ENCODE measurements at regions not wholly inside any gene's neighbourhood (a gene's known extent, or its start where the extent isn't known, plus 50 kb on each side); places are given as distances from the start of the nearest gene placed in this dataset.
"Not testable (repeated sequence)": the region's sequence is repeated elsewhere in the genome, so short reads cannot be mapped to it uniquely, and the experiment has no call there.

DNA sequence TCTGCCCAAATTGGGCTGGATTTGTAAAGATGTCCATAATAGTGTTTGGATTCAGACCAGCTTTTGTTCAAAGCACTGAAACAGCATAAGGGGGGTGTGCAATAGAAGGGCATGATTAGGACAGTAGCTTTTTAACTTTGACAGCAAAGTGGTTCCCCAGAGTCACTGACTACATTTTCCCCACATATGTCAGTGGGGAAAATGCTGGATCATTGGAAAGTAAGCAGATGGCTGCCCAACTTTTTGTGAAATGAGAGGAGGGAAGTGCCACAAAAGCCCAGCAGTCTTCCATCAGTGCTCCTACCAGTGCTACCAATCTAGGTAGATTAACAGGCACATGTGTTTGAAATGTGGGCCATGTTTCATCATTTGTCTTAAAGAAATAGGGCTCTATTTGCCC, 162.8 kb downstream of the FZD1 start:
- no peaks in the 10 kb centered on the region for H3K27me3 ChIP-seq (ENCODE audit: control insufficient read depth, insufficient read depth, low read length)
- no peaks in the 10 kb centered on the region for H3K4me1 ChIP-seq (ENCODE audit: control insufficient read depth, insufficient read depth, low read length)
- no peak overlapping the region for H3K27ac ChIP-seq (ENCODE audit: low read depth, low read length)
- H3K9ac ChIP-seq (ENCODE audit: low read length): no peak overlapping the region
- H3K4me3 ChIP-seq (ENCODE audit: low read depth, low read length): no peak overlapping the region
- no peaks in the 10 kb centered on the region for H3K9me3 ChIP-seq (ENCODE audit: control insufficient read depth, insufficient read depth, low read depth, low read length)
- H3K36me3 ChIP-seq (ENCODE audit: control insufficient read depth, insufficient read depth, low read length): no peaks in the 10 kb centered on the region

DNA sequence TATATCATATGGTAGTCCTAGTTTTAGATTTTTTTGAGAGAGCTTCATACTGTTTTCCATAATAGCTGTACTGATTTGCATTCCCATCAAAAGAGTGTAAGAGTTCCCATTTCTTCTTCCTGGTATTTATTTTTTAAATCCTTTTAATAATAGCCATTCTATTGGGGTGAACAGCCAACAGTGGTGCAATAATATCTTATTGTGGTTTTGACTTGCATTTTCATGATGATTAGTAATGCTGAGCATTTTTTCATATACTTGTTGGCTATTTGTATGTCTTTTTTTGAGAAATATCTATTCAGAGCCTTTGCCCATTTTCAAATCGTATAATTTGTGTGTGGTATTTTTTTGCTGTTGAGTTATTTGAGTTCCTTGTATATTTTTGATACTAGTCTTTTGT, 167.4 kb downstream of the FZD1 start:
- H3K27ac ChIP-seq (ENCODE audit: low read depth, low read length): no peak overlapping the region
- H3K9ac ChIP-seq (ENCODE audit: low read length): no peak overlapping the region
- no peaks in the 10 kb centered on the region for H3K27me3 ChIP-seq (ENCODE audit: control insufficient read depth, insufficient read depth, low read length)
- H3K36me3 ChIP-seq (ENCODE audit: control insufficient read depth, insufficient read depth, low read length): no peaks in the 10 kb centered on the region
- H3K9me3 ChIP-seq (ENCODE audit: control insufficient read depth, insufficient read depth, low read depth, low read length): no peaks in the 10 kb centered on the region
- no peaks in the 10 kb centered on the region for H3K4me1 ChIP-seq (ENCODE audit: control insufficient read depth, insufficient read depth, low read length)
- no peak overlapping the region for H3K4me3 ChIP-seq (ENCODE audit: low read depth, low read length)

DNA sequence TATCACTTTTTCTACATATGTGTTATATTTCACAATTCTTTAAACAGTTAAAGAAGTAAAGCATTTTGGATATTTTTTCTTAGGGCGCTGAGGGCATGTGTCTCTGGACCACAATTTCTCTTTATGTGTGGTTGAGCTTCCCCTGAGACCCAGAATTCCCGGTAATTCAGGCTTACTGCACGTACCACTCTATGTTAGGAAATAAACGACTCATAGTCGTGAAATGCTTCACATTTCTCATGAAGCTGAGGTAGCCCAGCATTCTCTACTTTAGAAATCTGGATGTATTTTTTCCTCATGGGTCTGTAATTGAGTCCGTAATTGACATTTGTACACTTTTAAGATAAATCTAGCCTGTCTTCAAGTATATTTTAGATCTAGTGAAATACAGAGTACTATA, 170.6 kb downstream of the FZD1 start:
- Histone ChIP-seq H3K9me3 (ENCODE audit: control insufficient read depth, insufficient read depth, low read depth, low read length) (no peaks in the 10 kb centered on the region), H3K4me1 (ENCODE audit: control insufficient read depth, insufficient read depth, low read length) (no peaks in the 10 kb centered on the region), H3K27me3 (ENCODE audit: control insufficient read depth, insufficient read depth, low read length) (no peaks in the 10 kb centered on the region), H3K27ac (ENCODE audit: low read depth, low read length) (no peak overlapping the region), H3K9ac (ENCODE audit: low read length) (no peak overlapping the region), H3K4me3 (ENCODE audit: low read depth, low read length) (no peak overlapping the region), H3K36me3 (ENCODE audit: control insufficient read depth, insufficient read depth, low read length) (no peaks in the 10 kb centered on the region)

DNA sequence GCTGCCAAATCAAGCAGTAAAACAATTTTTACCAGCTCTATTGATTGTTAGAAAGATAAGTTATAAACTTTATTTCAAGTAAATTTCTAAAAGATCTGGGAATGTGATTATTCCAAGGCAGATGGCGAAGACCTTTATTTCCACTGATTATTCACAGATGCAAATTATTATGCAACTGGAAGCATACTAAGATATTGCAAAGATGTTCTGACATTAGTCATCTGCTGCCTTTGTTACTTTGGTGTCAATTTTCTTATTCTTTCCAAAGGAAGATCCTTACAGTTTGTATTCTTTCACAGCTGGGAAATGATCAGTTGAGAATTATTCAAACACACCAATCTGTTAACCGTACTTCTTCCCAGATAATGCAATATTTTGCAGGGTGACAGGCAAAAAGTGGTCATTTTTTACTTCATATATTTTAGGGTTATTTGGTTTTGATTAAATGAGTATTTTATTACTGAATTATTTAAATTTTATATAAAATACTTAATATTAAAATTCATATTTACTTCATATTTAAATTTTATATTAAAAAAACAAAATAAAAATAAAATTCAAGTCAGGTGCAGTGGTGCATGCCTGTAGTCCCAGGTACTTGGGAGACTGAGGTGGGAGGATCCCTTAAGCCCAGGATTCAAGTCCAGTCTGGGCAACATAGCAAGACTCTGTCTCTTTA, 171.3 kb downstream of the FZD1 start:
- no peaks in the 10 kb centered on the region for H3K27me3 ChIP-seq (ENCODE audit: control insufficient read depth, insufficient read depth, low read length)
- H3K9me3 ChIP-seq (ENCODE audit: control insufficient read depth, insufficient read depth, low read depth, low read length): peaks cover 6% of the 10 kb centered on the region; the same call in 1 of the 2 replicates
- no peak overlapping the region for H3K4me3 ChIP-seq (ENCODE audit: low read depth, low read length)
- H3K36me3 ChIP-seq (ENCODE audit: control insufficient read depth, insufficient read depth, low read length): no peaks in the 10 kb centered on the region
- H3K9ac ChIP-seq (ENCODE audit: low read length): no peak overlapping the region
- H3K4me1 ChIP-seq (ENCODE audit: control insufficient read depth, insufficient read depth, low read length): no peaks in the 10 kb centered on the region
- H3K27ac ChIP-seq (ENCODE audit: low read depth, low read length): no peak overlapping the region

- H3K4me3 ChIP-seq (ENCODE audit: low read depth, low read length): no peak overlapping the region
- H3K9ac ChIP-seq (ENCODE audit: low read length): no peak overlapping the region
- no peaks in the 10 kb centered on the region for H3K36me3 ChIP-seq (ENCODE audit: control insufficient read depth, insufficient read depth, low read length)
- no peaks in the 10 kb centered on the region for H3K4me1 ChIP-seq (ENCODE audit: control insufficient read depth, insufficient read depth, low read length)
- H3K9me3 ChIP-seq (ENCODE audit: control insufficient read depth, insufficient read depth, low read depth, low read length): peaks cover 14% of the 10 kb centered on the region
- H3K27ac ChIP-seq (ENCODE audit: low read depth, low read length): no peak overlapping the region
- no peaks in the 10 kb centered on the region for H3K27me3 ChIP-seq (ENCODE audit: control insufficient read depth, insufficient read depth, low read length)
Observed at GRCh38 chr7:91436655-91437054, 172.4 kb downstream of the FZD1 start.

DNA sequence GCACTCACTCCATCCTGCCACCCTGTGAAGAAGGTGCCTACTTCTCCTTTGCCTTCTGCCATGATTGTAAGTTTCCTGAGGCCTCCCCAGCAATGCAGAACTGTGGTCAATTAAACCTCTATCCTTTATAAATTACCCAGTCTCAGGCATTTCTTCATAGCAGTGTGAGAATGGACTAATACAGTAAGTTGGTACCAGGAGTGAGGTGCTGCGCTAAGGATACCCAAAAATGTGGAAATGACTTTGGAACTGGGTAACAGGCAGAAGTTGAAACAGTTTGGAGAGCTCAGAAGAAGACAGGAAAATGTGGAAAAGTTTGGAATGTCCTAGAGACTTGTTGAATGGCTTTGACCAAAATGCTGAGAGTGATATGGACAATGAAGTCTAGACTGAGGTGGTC, 176.0 kb downstream of the FZD1 start:
- not testable (repeated sequence) for H3K4me1 ChIP-seq (ENCODE audit: control insufficient read depth, insufficient read depth, low read length); H3K27me3 ChIP-seq (ENCODE audit: control insufficient read depth, insufficient read depth, low read length); H3K9ac ChIP-seq (ENCODE audit: low read length); H3K36me3 ChIP-seq (ENCODE audit: control insufficient read depth, insufficient read depth, low read length); H3K27ac ChIP-seq (ENCODE audit: low read depth, low read length); H3K4me3 ChIP-seq (ENCODE audit: low read depth, low read length)
- peaks cover 14% of the 10 kb centered on the region for H3K9me3 ChIP-seq (ENCODE audit: control insufficient read depth, insufficient read depth, low read depth, low read length)

GRCh38 chr7:91443862-91444261, 179.6 kb downstream of the FZD1 start:
- Histone ChIP-seq H3K9ac (ENCODE audit: low read length) (no peak overlapping the region), H3K27ac (ENCODE audit: low read depth, low read length) (no peak overlapping the region)

GRCh38 chr7:91446819-91447218, 182.6 kb downstream of the FZD1 start:
- H3K9ac ChIP-seq (ENCODE audit: low read length): no peak overlapping the region
- H3K4me1 ChIP-seq (ENCODE audit: control insufficient read depth, insufficient read depth, low read length): no peaks in the 10 kb centered on the region
- no peaks in the 10 kb centered on the region for H3K36me3 ChIP-seq (ENCODE audit: control insufficient read depth, insufficient read depth, low read length)
- H3K4me3 ChIP-seq (ENCODE audit: low read depth, low read length): no peak overlapping the region
- peaks cover 9% of the 10 kb centered on the region; the same call in 1 of the 2 replicates for H3K9me3 ChIP-seq (ENCODE audit: control insufficient read depth, insufficient read depth, low read depth, low read length)
- no peak overlapping the region for H3K27ac ChIP-seq (ENCODE audit: low read depth, low read length)
- H3K27me3 ChIP-seq (ENCODE audit: control insufficient read depth, insufficient read depth, low read length): no peaks in the 10 kb centered on the region

More at GRCh38 chr7:91443862-91444261, 179.6 kb downstream of the FZD1 start:
- H3K9me3 ChIP-seq (ENCODE audit: control insufficient read depth, insufficient read depth, low read depth, low read length): peaks cover 23% of the 10 kb centered on the region
- H3K27me3 ChIP-seq (ENCODE audit: control insufficient read depth, insufficient read depth, low read length): no peaks in the 10 kb centered on the region
- no peaks in the 10 kb centered on the region for H3K36me3 ChIP-seq (ENCODE audit: control insufficient read depth, insufficient read depth, low read length)
- no peaks in the 10 kb centered on the region for H3K4me1 ChIP-seq (ENCODE audit: control insufficient read depth, insufficient read depth, low read length)
- no peak overlapping the region for H3K4me3 ChIP-seq (ENCODE audit: low read depth, low read length)

GRCh38 chr7:91455411-91455810, 191.2 kb downstream of the FZD1 start:
- H3K27ac ChIP-seq (ENCODE audit: low read depth, low read length): no peak overlapping the region
- no peak overlapping the region for H3K9ac ChIP-seq (ENCODE audit: low read length)
- H3K27me3 ChIP-seq (ENCODE audit: control insufficient read depth, insufficient read depth, low read length): no peaks in the 10 kb centered on the region
- no peaks in the 10 kb centered on the region for H3K4me1 ChIP-seq (ENCODE audit: control insufficient read depth, insufficient read depth, low read length)
- H3K4me3 ChIP-seq (ENCODE audit: low read depth, low read length): no peak overlapping the region
- H3K36me3 ChIP-seq (ENCODE audit: control insufficient read depth, insufficient read depth, low read length): no peaks in the 10 kb centered on the region
- H3K9me3 ChIP-seq (ENCODE audit: control insufficient read depth, insufficient read depth, low read depth, low read length): peaks cover 5% of the 10 kb centered on the region; the same call in 1 of the 2 replicates

- Histone ChIP-seq H3K4me1 (ENCODE audit: control insufficient read depth, insufficient read depth, low read length) (no peaks in the 10 kb centered on the region), H3K9ac (ENCODE audit: low read length) (no peak overlapping the region), H3K9me3 (ENCODE audit: control insufficient read depth, insufficient read depth, low read depth, low read length) (peaks cover 5% of the 10 kb centered on the region; the same call in 1 of the 2 replicates), H3K36me3 (ENCODE audit: control insufficient read depth, insufficient read depth, low read length) (no peaks in the 10 kb centered on the region), H3K27ac (ENCODE audit: low read depth, low read length) (no peak overlapping the region), H3K27me3 (ENCODE audit: control insufficient read depth, insufficient read depth, low read length) (no peaks in the 10 kb centered on the region), H3K4me3 (ENCODE audit: low read depth, low read length) (no peak overlapping the region)
Observed at GRCh38 chr7:91457208-91457607, 193.0 kb downstream of the FZD1 start.

GRCh38 chr7:91459539-91459938, 195.3 kb downstream of the FZD1 start:
- Histone ChIP-seq H3K36me3 (ENCODE audit: control insufficient read depth, insufficient read depth, low read length) (no peaks in the 10 kb centered on the region), H3K27me3 (ENCODE audit: control insufficient read depth, insufficient read depth, low read length) (no peaks in the 10 kb centered on the region), H3K4me3 (ENCODE audit: low read depth, low read length) (no peak overlapping the region), H3K4me1 (ENCODE audit: control insufficient read depth, insufficient read depth, low read length) (no peaks in the 10 kb centered on the region), H3K27ac (ENCODE audit: low read depth, low read length) (no peak overlapping the region), H3K9ac (ENCODE audit: low read length) (no peak overlapping the region), H3K9me3 (ENCODE audit: control insufficient read depth, insufficient read depth, low read depth, low read length) (peaks cover 5% of the 10 kb centered on the region; the same call in 1 of the 2 replicates)
